HepG2 (cell line): ENCODE measurements at regions not wholly inside any gene's neighbourhood (a gene's known extent, or its start where the extent isn't known, plus 50 kb on each side); places are given as distances from the start of the nearest gene placed in this dataset.

Experiments
- ATAC-seq: fragments of 200-7000 bp; cut with Tn5 transposase; 3 replicates; pipeline ENCODE4 v1.9.1; 2020; ENCODE audit warnings: mild to moderate bottlenecking, moderate library complexity
- BruUV-seq: library from RNA; stranded (reverse); fragments of 400-500 nt; replicated peaks from 2 replicates; lab custom pipeline; 2021; lab: Mats Ljungman, UMichigan
- CTCF ChIA-PET: fragments of 300-600 bp; formaldehyde crosslinking; extraction: SDS; loops from one replicate; lab custom pipeline; 2021; ENCODE audit warnings: low total read pairs, inconsistent platforms, low intra/inter-chr PET ratio; lab: Yijun Ruan, JAX
- POLR2A ChIA-PET: fragments of 350-600 bp; sonication (Branson Sonifier 250); formaldehyde crosslinking; loops from one replicate; lab custom pipeline; 2020; ENCODE audit warnings: antibody characterized with exemption, inconsistent platforms; lab: Yijun Ruan, JAX
- DNase-seq: peaks from one replicate; pipeline ENCODE4 v3.0.0-alpha.2; 2015; ENCODE audit warnings: low spot score
- FAIRE-seq: peaks from 3 replicates; lab custom pipeline; 2011; peaks lifted over from hg19 to GRCh38; lab: Jason Lieb, UNC
- H2AFZ ChIP-seq: one replicate; pipeline ENCODE4 v1.6.1; 2011; ENCODE audit warnings: low read length, inconsistent platforms
- H3K27ac ChIP-seq: fragments of 300-600 bp; 3 replicates; pipeline ENCODE4 v1.8.0; 2011; ENCODE audit warnings: mixed run types, mild to moderate bottlenecking, mixed read lengths, low read length, inconsistent platforms; ENCODE audit not compliant: insufficient read depth; ENCODE audit errors: extremely low read length
- H3K27me3 ChIP-seq, 2 experiments: fragments of 200-600 bp in 1 of 2; 2 replicates in 1 of 2; 3 replicates in 1 of 2; pipeline versions ENCODE4 v1.6.0 to v1.8.0; 2011; ENCODE audit warnings: low read length in 2 of 2, mild to moderate bottlenecking in 2 of 2, moderate library complexity in 2 of 2, inconsistent platforms in 1 of 2; ENCODE audit not compliant: insufficient read depth in 2 of 2, control insufficient read depth in 1 of 2
- H3K36me3 ChIP-seq, 2 experiments: fragments of 200-600 bp in 1 of 2; replicated peaks in 1 of 2; 2 replicates in 1 of 2; 3 replicates in 1 of 2; pipeline versions ENCODE4 v1.5.1 to v1.8.0; 2011; ENCODE audit warnings: low read length in 2 of 2, inconsistent platforms in 1 of 2; ENCODE audit not compliant: insufficient read depth in 2 of 2, control insufficient read depth in 1 of 2
- H3K4me1 ChIP-seq: 2 replicates; pipeline ENCODE4 v1.5.1; 2012; ENCODE audit warnings: low read length, inconsistent platforms; ENCODE audit not compliant: insufficient read depth
- H3K4me2 ChIP-seq: 2 replicates; pipeline ENCODE4 v1.6.0; 2011; ENCODE audit warnings: low read depth, low read length, inconsistent platforms
- H3K4me3 ChIP-seq, 3 experiments: fragments of 200-600 bp in 1 of 3; sonication (generic), shearing (Covaris generic) in 1 of 3; replicated peaks in 1 of 3; 2 replicates each; pipeline ENCODE4 v1.5.1; 2011 to 2016; ENCODE audit warnings: low read length in 3 of 3, inconsistent platforms in 2 of 3, low read depth in 2 of 3, mild to moderate bottlenecking in 2 of 3, control low read depth in 1 of 3, mixed read lengths in 1 of 3; ENCODE audit not compliant: insufficient read depth in 1 of 3
- H3K79me2 ChIP-seq: one replicate; pipeline ENCODE4 v1.6.1; 2011; ENCODE audit warnings: low read length, inconsistent platforms; ENCODE audit not compliant: insufficient read depth
- H3K9ac ChIP-seq: 2 replicates; pipeline ENCODE4 v1.6.0; 2011; ENCODE audit warnings: mild to moderate bottlenecking, low read depth, low read length, inconsistent platforms; ENCODE audit not compliant: insufficient read depth
- H3K9me3 ChIP-seq: 2 replicates; pipeline ENCODE4 v1.5.1; 2012; ENCODE audit warnings: mild to moderate bottlenecking, low read length
- H4K20me1 ChIP-seq: 2 replicates; pipeline ENCODE4 v1.6.0; 2011; ENCODE audit warnings: inconsistent platforms, mild to moderate bottlenecking, low read length, moderate library complexity; ENCODE audit not compliant: insufficient read depth
- CBX1 ChIP-seq: IDR thresholded peaks from one replicate; pipeline ENCODE4 v1.6.1; 2016; ENCODE audit warnings: antibody characterized with exemption, low read depth
- MEF2D ChIP-seq: sonication (generic); formaldehyde crosslinking; IDR thresholded peaks from 2 replicates; pipeline ENCODE4 v1.5.1; 2020; ENCODE audit warnings: mild to moderate bottlenecking, missing genetic modification reagents
- NONO ChIP-seq, 2 experiments: fragments of 450-650 bp in 1 of 2; sonication (generic) in 1 of 2; formaldehyde crosslinking in 1 of 2; IDR thresholded peaks in 1 of 2; conservative IDR thresholded peaks in 1 of 2; 2 replicates each; pipeline versions ENCODE4 v1.6.1 to v1.8.0; 2017 to 2022; ENCODE audit warnings: mild to moderate bottlenecking in 1 of 2, missing genetic modification reagents in 1 of 2, moderate library complexity in 1 of 2
- POGZ ChIP-seq: sonication (generic); formaldehyde crosslinking; IDR thresholded peaks from 2 replicates; pipeline ENCODE4 v1.4.0; 2020; ENCODE audit warnings: mild to moderate bottlenecking, missing genetic modification reagents
- TMF1 ChIP-seq: sonication (generic); formaldehyde crosslinking; IDR thresholded peaks from 2 replicates; pipeline ENCODE4 v1.8.1; 2022; ENCODE audit warnings: low read depth, missing genetic modification reagents
- YEATS2 ChIP-seq: sonication (generic); formaldehyde crosslinking; IDR thresholded peaks from 2 replicates; pipeline ENCODE4 v1.4.0; 2020; ENCODE audit warnings: missing genetic modification reagents, borderline replicate concordance
- ZC3H13 ChIP-seq: sonication (generic); formaldehyde crosslinking; IDR thresholded peaks from 2 replicates; pipeline ENCODE4 v1.8.1; 2023; ENCODE audit warnings: mild to moderate bottlenecking, missing genetic modification reagents, moderate library complexity
- WGBS: methylation state at CpG from one replicate; pipeline ENCODE4 v1.1.6; 2017; ENCODE audit warnings: low lambda C conversion rate; 5-methylcytosine and 5-hydroxymethylcytosine counted together
- in situ Hi-C: cut with HindIII; loops from 2 replicates; pipeline ENCODE4 v1.10.0; 2017; ENCODE audit warnings: low pct_unique_long_range_greater_than_20kb; ENCODE audit not compliant: extremely low pct_ligation_motif_present
- intact Hi-C: fragments of 100-400 bp; cut with micrococcal nuclease; formaldehyde crosslinking; loops from one replicate; pipeline ENCODE4 v1.10.0; 2022; ENCODE audit not compliant: unreplicated experiment
- TF ChIP-seq, protein P1 (sequence below): sonication (generic); formaldehyde crosslinking; IDR thresholded peaks from 2 replicates; pipeline ENCODE4 v1.5.1; 2020; ENCODE audit warnings: mild to moderate bottlenecking, moderate library complexity, missing genetic modification reagents
- TF ChIP-seq, protein P2 (sequence below): IDR thresholded peaks from 2 replicates; pipeline ENCODE4 v1.6.1; 2016; ENCODE audit warnings: missing biosample characterization, missing genetic modification reagents, low read depth
- TF ChIP-seq, protein P3 (sequence below): sonication (generic); formaldehyde crosslinking; IDR thresholded peaks from 2 replicates; pipeline ENCODE4 v1.4.0; 2020; ENCODE audit warnings: mild to moderate bottlenecking, missing genetic modification reagents

DNA sequence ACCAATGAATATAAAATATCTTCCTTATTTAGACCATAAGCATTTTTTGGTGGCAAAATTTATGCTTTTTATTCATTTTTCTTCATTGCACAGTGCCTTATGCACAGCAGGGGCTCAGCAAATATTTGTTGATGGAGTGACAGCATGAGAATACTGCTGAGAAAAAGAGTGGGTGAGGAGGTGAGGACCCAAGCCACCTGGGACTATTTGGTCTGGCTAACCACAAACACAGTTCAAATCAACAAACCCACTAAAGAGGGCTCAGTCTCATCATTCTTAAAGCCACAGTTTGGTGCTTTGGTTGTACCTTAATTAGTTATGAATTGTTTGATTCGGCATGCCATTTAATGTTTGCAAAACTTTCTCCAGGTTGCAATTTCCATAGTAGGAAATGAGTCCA, 183.5 kb upstream of the ZNF521 start:
- no TSS peak for BruUV-seq
- Histone ChIP-seq H3K4me3 (no peak overlapping the region), H3K27me3 (no peaks in the 10 kb centered on the region), H4K20me1 (no peaks in the 10 kb centered on the region), H3K9ac (no peak overlapping the region), H3K4me1 (no peaks in the 10 kb centered on the region), H2AFZ (no peak overlapping the region)
- ChIA-PET POLR2A (no interaction called here), CTCF (no interaction called here)
- DNase-seq = no peak
- in situ Hi-C loops = no loop called here
- TF ChIP-seq TMF1 (CRISPR knock-in tag) = no peak
- TF ChIP-seq, protein P1, sequence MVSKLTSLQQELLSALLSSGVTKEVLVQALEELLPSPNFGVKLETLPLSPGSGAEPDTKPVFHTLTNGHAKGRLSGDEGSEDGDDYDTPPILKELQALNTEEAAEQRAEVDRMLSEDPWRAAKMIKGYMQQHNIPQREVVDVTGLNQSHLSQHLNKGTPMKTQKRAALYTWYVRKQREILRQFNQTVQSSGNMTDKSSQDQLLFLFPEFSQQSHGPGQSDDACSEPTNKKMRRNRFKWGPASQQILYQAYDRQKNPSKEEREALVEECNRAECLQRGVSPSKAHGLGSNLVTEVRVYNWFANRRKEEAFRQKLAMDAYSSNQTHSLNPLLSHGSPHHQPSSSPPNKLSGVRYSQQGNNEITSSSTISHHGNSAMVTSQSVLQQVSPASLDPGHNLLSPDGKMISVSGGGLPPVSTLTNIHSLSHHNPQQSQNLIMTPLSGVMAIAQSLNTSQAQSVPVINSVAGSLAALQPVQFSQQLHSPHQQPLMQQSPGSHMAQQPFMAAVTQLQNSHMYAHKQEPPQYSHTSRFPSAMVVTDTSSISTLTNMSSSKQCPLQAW (CRISPR knock-in tag) = no peak
- TF ChIP-seq, protein P2, sequence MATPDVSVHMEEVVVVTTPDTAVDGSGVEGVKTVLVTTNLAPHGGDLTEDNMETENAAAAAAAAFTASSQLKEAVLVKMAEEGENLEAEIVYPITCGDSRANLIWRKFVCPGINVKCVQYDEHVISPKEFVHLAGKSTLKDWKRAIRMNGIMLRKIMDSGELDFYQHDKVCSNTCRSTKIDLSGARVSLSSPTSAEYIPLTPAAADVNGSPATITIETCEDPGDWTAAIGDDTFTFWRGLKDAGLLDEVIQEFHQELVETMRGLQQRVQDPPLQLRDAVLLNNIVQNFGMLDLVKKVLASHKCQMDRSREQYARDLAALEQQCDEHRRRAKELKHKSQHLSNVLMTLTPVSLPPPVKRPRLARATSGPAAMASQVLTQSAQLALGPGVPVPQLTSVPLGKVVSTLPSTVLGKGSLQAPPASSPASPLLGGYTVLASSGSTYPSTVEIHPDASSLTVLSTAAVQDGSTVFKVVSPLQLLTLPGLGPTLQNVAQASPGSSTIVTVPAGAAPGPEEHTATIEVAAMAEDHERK (CRISPR knock-in tag) = no peak
- no peak for TF ChIP-seq YEATS2 (CRISPR knock-in tag)
- no peak for TF ChIP-seq MEF2D (CRISPR knock-in tag)
- no peak for TF ChIP-seq ZC3H13 (CRISPR knock-in tag)
- no peak for TF ChIP-seq CBX1
- TF ChIP-seq NONO (IDR thresholded peaks at IDR 0.05) = no peak
- TF ChIP-seq NONO (CRISPR knock-in tag; conservative IDR thresholded peaks at IDR 0.05) = no peak
- no peak for TF ChIP-seq POGZ (CRISPR knock-in tag)
- TF ChIP-seq, protein P3, sequence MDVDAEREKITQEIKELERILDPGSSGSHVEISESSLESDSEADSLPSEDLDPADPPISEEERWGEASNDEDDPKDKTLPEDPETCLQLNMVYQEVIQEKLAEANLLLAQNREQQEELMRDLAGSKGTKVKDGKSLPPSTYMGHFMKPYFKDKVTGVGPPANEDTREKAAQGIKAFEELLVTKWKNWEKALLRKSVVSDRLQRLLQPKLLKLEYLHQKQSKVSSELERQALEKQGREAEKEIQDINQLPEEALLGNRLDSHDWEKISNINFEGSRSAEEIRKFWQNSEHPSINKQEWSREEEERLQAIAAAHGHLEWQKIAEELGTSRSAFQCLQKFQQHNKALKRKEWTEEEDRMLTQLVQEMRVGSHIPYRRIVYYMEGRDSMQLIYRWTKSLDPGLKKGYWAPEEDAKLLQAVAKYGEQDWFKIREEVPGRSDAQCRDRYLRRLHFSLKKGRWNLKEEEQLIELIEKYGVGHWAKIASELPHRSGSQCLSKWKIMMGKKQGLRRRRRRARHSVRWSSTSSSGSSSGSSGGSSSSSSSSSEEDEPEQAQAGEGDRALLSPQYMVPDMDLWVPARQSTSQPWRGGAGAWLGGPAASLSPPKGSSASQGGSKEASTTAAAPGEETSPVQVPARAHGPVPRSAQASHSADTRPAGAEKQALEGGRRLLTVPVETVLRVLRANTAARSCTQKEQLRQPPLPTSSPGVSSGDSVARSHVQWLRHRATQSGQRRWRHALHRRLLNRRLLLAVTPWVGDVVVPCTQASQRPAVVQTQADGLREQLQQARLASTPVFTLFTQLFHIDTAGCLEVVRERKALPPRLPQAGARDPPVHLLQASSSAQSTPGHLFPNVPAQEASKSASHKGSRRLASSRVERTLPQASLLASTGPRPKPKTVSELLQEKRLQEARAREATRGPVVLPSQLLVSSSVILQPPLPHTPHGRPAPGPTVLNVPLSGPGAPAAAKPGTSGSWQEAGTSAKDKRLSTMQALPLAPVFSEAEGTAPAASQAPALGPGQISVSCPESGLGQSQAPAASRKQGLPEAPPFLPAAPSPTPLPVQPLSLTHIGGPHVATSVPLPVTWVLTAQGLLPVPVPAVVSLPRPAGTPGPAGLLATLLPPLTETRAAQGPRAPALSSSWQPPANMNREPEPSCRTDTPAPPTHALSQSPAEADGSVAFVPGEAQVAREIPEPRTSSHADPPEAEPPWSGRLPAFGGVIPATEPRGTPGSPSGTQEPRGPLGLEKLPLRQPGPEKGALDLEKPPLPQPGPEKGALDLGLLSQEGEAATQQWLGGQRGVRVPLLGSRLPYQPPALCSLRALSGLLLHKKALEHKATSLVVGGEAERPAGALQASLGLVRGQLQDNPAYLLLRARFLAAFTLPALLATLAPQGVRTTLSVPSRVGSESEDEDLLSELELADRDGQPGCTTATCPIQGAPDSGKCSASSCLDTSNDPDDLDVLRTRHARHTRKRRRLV (CRISPR knock-in tag) = no peak
- TF ChIP-seq, all 625 proteins: peak for 0
- ATAC-seq (no peak), FAIRE-seq (no peak)
- H3K36me3 ChIP-seq = no peaks in the 10 kb centered on the region
- no peak overlapping the region for H3K4me2 ChIP-seq
- H3K79me2 ChIP-seq = no peaks in the 10 kb centered on the region
- WGBS = 7% methylated on average over 1 of the region's 1 CpG
- H3K9me3 ChIP-seq = peaks cover 20% of the 10 kb centered on the region
- no peak overlapping the region for H3K27ac ChIP-seq
- intact Hi-C loops = no loop called here
